GM12878 (cell line): ENCODE measurements at regions not wholly inside any gene's neighbourhood (a gene's known extent, or its start where the extent isn't known, plus 50 kb on each side); places are given as distances from the start of the nearest gene placed in this dataset.

Experiments used
- ATAC-seq: fragments of 200-7000 bp; cut with Tn5 transposase; 3 replicates; pipeline ENCODE4 v1.9.1; 2020; ENCODE audit warnings: mild to moderate bottlenecking, moderate library complexity
- BruUV-seq: library from RNA; stranded (reverse); fragments of 400-500 nt; replicated peaks from 2 replicates; lab custom pipeline; 2021; lab: Mats Ljungman, UMichigan
- CTCF ChIA-PET: fragments of 300-600 bp; sonication (Branson Sonifier 250); formaldehyde crosslinking; extraction: SDS; loops from one replicate; lab custom pipeline; 2021; ENCODE audit warnings: inconsistent platforms; lab: Yijun Ruan, JAX
- POLR2A ChIA-PET: fragments of 350-600 bp; formaldehyde crosslinking; extraction: SDS; loops from one replicate; lab custom pipeline; 2021; ENCODE audit warnings: inconsistent platforms; lab: Charles Lee
- RAD21 ChIA-PET: fragments of 300-600 bp; sonication (Branson Sonifier 250); formaldehyde crosslinking; loops from one replicate; lab custom pipeline; 2023; ENCODE audit warnings: antibody characterized with exemption; ENCODE audit not compliant: unreplicated experiment; lab: Charles Lee
- SMC1A ChIA-PET: fragments of 300-600 bp; sonication (Branson Sonifier 250); formaldehyde crosslinking; loops from one replicate; lab custom pipeline; 2023; ENCODE audit not compliant: unreplicated experiment, uncharacterized antibody; lab: Charles Lee
- DNase-seq: peaks from one replicate; pipeline ENCODE4 v3.0.0-alpha.2; 2011; ENCODE audit warnings: low read depth, low spot score
- FAIRE-seq: peaks from 3 replicates; lab custom pipeline; 2011; peaks lifted over from hg19 to GRCh38; lab: Jason Lieb, UNC
- H2AFZ ChIP-seq: 2 replicates; pipeline ENCODE4 v1.6.0; 2011; ENCODE audit warnings: low read depth, low read length, control low read depth; ENCODE audit not compliant: control insufficient read depth
- H3K27ac ChIP-seq: 2 replicates; pipeline ENCODE4 v1.5.1; 2011; ENCODE audit warnings: control low read depth; ENCODE audit not compliant: control insufficient read depth, insufficient read depth
- H3K27me3 ChIP-seq, 2 experiments: replicated peaks in 1 of 2; 2 replicates each; pipeline versions ENCODE4 v1.6.0 to v1.6.1; 2011; ENCODE audit warnings: low read length in 1 of 2; ENCODE audit not compliant: control insufficient read depth in 2 of 2, insufficient read depth in 2 of 2
- H3K36me3 ChIP-seq, 2 experiments: 2 replicates each; pipeline ENCODE4 v1.5.1; 2011; ENCODE audit warnings: low read length in 1 of 2; ENCODE audit not compliant: control insufficient read depth in 2 of 2, insufficient read depth in 2 of 2
- H3K4me1 ChIP-seq: 2 replicates; pipeline ENCODE4 v1.6.1; 2011; ENCODE audit warnings: mild to moderate bottlenecking, low read length, moderate library complexity, mixed read lengths; ENCODE audit not compliant: control insufficient read depth, insufficient read depth
- H3K4me2 ChIP-seq: 2 replicates; pipeline ENCODE4 v1.6.0; 2011; ENCODE audit warnings: control low read depth; ENCODE audit not compliant: control insufficient read depth, insufficient read depth
- H3K4me3 ChIP-seq: fragments of 200-600 bp; sonication (generic); 2 replicates; pipeline ENCODE4 v1.5.1; 2016
- H3K79me2 ChIP-seq: 2 replicates; pipeline ENCODE4 v1.6.0; 2011; ENCODE audit warnings: low read length; ENCODE audit not compliant: control insufficient read depth, insufficient read depth
- H3K9ac ChIP-seq: 2 replicates; pipeline ENCODE4 v1.8.0; 2011; ENCODE audit warnings: low read length, control low read depth, mixed read lengths; ENCODE audit not compliant: control insufficient read depth, insufficient read depth
- H3K9me3 ChIP-seq: replicated peaks from 3 replicates; pipeline ENCODE4 v1.5.1; 2011; ENCODE audit warnings: mild to moderate bottlenecking, low read length; ENCODE audit not compliant: control insufficient read depth, insufficient read depth
- H4K20me1 ChIP-seq: 2 replicates; pipeline ENCODE4 v1.6.0; 2011; ENCODE audit not compliant: control insufficient read depth, insufficient read depth
- ATF3 ChIP-seq: IDR thresholded peaks from 2 replicates; pipeline ENCODE4 v1.6.1; 2011; ENCODE audit warnings: low read depth, mild to moderate bottlenecking, low read length, moderate library complexity, borderline replicate concordance; ENCODE audit errors: extremely low read depth
- CHD2 ChIP-seq: IDR thresholded peaks from 2 replicates; pipeline ENCODE4 v1.6.1; 2011; ENCODE audit warnings: low read depth, low read length, improper control_type of control experiment, borderline replicate concordance
- EED ChIP-seq: sonication (generic); IDR thresholded peaks from 2 replicates; pipeline ENCODE4 v1.6.1; 2016; ENCODE audit warnings: antibody characterized with exemption, low read depth
- EP300 ChIP-seq, 2 experiments: fragments of 150-350 bp in 1 of 2; IDR thresholded peaks; 2 replicates each; pipeline ENCODE4 v1.6.1; 2011 to 2012; ENCODE audit warnings: low read depth in 2 of 2, low read length in 2 of 2, borderline replicate concordance in 1 of 2, improper control_type of control experiment in 1 of 2, inconsistent platforms in 1 of 2; ENCODE audit not compliant: control insufficient read depth in 1 of 2
- FOS ChIP-seq: IDR thresholded peaks from 3 replicates; pipeline ENCODE4 v1.6.1; 2011; ENCODE audit warnings: borderline replicate concordance; ENCODE audit not compliant: insufficient read length; ENCODE audit errors: extremely low read depth
- FOXK2 ChIP-seq: fragments of 450-650 bp; IDR thresholded peaks from 2 replicates; pipeline ENCODE4 v1.6.1; 2017; ENCODE audit warnings: mild to moderate bottlenecking, moderate library complexity
- IRF3 ChIP-seq: fragments of 450-650 bp; IDR thresholded peaks from 2 replicates; pipeline ENCODE4 v1.6.1; 2014; ENCODE audit warnings: mild to moderate bottlenecking
- MTA3 ChIP-seq: IDR thresholded peaks from 2 replicates; pipeline ENCODE4 v1.6.1; 2012; ENCODE audit warnings: low read length, inconsistent platforms, borderline replicate concordance
- MYC ChIP-seq: IDR thresholded peaks from 2 replicates; pipeline ENCODE4 v1.6.1; 2011; ENCODE audit warnings: mild to moderate bottlenecking, low read length, moderate library complexity, inconsistent platforms; ENCODE audit not compliant: insufficient read depth, insufficient replicate concordance, insufficient read length, severe bottlenecking
- NBN ChIP-seq: fragments of 450-650 bp; IDR thresholded peaks from 2 replicates; pipeline ENCODE4 v1.6.1; 2016
- NRF1 ChIP-seq: conservative IDR thresholded peaks from 2 replicates; pipeline ENCODE4 v1.6.1; 2011; ENCODE audit warnings: mild to moderate bottlenecking, low read depth, low read length, improper control_type of control experiment
- POLR2AphosphoS5 ChIP-seq: IDR thresholded peaks from 2 replicates; pipeline ENCODE4 v1.6.1; 2011; ENCODE audit warnings: mild to moderate bottlenecking, low read length, inconsistent platforms
- RB1 ChIP-seq: fragments of 450-650 bp; formaldehyde crosslinking; IDR thresholded peaks from 2 replicates; pipeline ENCODE4 v1.6.1; 2017; ENCODE audit warnings: mild to moderate bottlenecking, borderline replicate concordance
- STAT1 ChIP-seq: fragments of 450-650 bp; conservative IDR thresholded peaks from 2 replicates; pipeline ENCODE4 v1.6.1; 2014; ENCODE audit warnings: antibody characterized with exemption, mild to moderate bottlenecking
- TBL1XR1 ChIP-seq: IDR thresholded peaks from 2 replicates; pipeline ENCODE4 v1.6.1; 2012; ENCODE audit warnings: low read depth, low read length, improper control_type of control experiment
- TCF7 ChIP-seq: IDR thresholded peaks from 2 replicates; pipeline ENCODE4 v1.6.1; 2014; ENCODE audit warnings: antibody characterized with exemption, borderline replicate concordance
- WRNIP1 ChIP-seq: IDR thresholded peaks from 2 replicates; pipeline ENCODE4 v1.6.1; 2011; ENCODE audit warnings: low read depth, low read length, improper control_type of control experiment, borderline replicate concordance
- ZNF274 ChIP-seq: IDR thresholded peaks from one replicate; pipeline ENCODE4 v1.8.0; 2011; ENCODE audit not compliant: insufficient read length, insufficient read depth
- ZNF622 ChIP-seq: fragments of 450-650 bp; IDR thresholded peaks from 2 replicates; pipeline ENCODE4 v1.6.1; 2017; ENCODE audit warnings: mild to moderate bottlenecking, inconsistent platforms
- WGBS: methylation state at CpG from one replicate; pipeline ENCODE4 v1.1.6; 2016; ENCODE audit warnings: low lambda C conversion rate; ENCODE audit not compliant: insufficient replicate concordance, insufficient coverage; ENCODE audit errors: missing lambda C conversion rate; 5-methylcytosine and 5-hydroxymethylcytosine counted together
- in situ Hi-C: fragments of 300-500 bp; cut with MboI; formaldehyde crosslinking; loops from 9 replicates; pipeline ENCODE4 v1.14.3; 2018; ENCODE audit warnings: mixed read lengths
- intact Hi-C: fragments of 100-400 bp; cut with micrococcal nuclease; formaldehyde crosslinking; loops from one replicate; pipeline ENCODE4 v1.14.2; 2022; ENCODE audit not compliant: unreplicated experiment

- TF ChIP-seq NBN: no peak
- TF ChIP-seq FOXK2: no peak
- no peak for TF ChIP-seq TBL1XR1
- no peak for TF ChIP-seq MYC
- no peak for TF ChIP-seq ATF3
- TF ChIP-seq MTA3: no peak
- TF ChIP-seq POLR2AphosphoS5: no peak
- no peak for TF ChIP-seq TCF7
- TF ChIP-seq ZNF622: no peak
- no peak for TF ChIP-seq EP300 (IDR thresholded peaks at IDR 0.05; ENCODE audit: borderline replicate concordance in 1 of 2, control insufficient read depth in 1 of 2, low read depth in 2 of 2, low read length in 2 of 2)
Measured at GRCh38 chr18:77766421-77766820, 516.8 kb downstream of the GALR1 start (continued).

GRCh38 chr18:77772177-77772576 lies 522.5 kb downstream of the GALR1 start:
- BruUV-seq: no TSS peak
- 7% methylated on average over 5 of the region's 5 CpGs for WGBS
- H3K27me3 ChIP-seq: no peaks in the 10 kb centered on the region
- no peak for DNase-seq
- no peak overlapping the region for H3K27ac ChIP-seq
- intact Hi-C loops: no loop called here
- H3K9ac ChIP-seq: no peak overlapping the region
- FAIRE-seq: no peak
- ChIA-PET SMC1A (no interaction called here), CTCF (no interaction called here), RAD21 (no interaction called here), POLR2A (no interaction called here)
- no peak overlapping the region for H3K4me2 ChIP-seq
- H3K4me3 ChIP-seq: no peak overlapping the region
- ATAC-seq: no peak
- H4K20me1 ChIP-seq: no peaks in the 10 kb centered on the region
- no peaks in the 10 kb centered on the region for H3K4me1 ChIP-seq
- in situ Hi-C loops: no loop called here
- no peak for TF ChIP-seq FOS
- TF ChIP-seq RB1: no peak
- TF ChIP-seq STAT1: no peak
- no peak for TF ChIP-seq CHD2
- no peak for TF ChIP-seq NRF1
- no peak for TF ChIP-seq ZNF274
- no peak for TF ChIP-seq WRNIP1
- TF ChIP-seq EED: no peak
- no peak for TF ChIP-seq IRF3
- no peaks in the 10 kb centered on the region for H3K79me2 ChIP-seq
- no peak overlapping the region for H2AFZ ChIP-seq
- H3K9me3 ChIP-seq: no peaks in the 10 kb centered on the region
- H3K36me3 ChIP-seq: no peaks in the 10 kb centered on the region
